ENCODE measurements at regions not wholly inside any gene's neighbourhood (a gene's known extent, or its start where the extent isn't known, plus 50 kb on each side); places are given as distances from the start of the nearest gene placed in this dataset.

DNA sequence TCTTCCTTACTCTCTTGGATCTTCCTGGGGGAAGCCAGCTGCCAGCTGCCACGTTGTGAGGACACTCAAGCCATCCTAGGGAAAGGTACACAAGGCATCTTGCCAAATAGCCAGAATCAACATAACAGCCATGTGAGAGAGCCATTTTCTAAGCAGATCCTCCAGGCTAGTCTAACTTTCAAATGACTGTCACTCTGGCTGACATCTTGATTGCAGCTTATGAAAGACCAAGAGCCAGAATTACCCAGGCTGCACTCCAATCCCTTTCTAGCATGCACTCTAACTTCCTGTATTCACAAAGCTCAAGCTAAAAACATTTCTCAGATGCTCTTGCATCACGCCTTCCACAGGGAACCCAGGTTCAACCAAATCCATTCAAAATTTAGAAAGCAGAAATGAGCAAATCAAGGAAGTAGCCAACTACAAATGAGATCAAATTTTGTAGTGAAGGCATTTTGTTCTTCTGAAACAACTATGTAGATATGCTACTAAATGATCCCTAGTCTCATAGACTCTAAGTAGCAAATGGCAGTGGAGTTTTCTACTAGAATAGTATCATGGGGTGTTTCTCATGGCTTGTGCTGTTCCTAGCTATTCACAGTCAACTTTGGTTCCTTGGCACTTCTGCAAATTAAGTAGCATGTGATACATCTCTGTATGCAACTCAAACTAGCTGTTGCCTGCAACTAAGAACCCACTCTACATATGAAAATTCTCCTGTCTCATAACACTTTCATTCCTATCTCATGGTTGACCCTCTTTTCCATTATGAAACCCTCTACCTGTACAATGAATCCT lies 281.9 kb downstream of the ZEB2 start:
- TF ChIP-seq, protein P1, sequence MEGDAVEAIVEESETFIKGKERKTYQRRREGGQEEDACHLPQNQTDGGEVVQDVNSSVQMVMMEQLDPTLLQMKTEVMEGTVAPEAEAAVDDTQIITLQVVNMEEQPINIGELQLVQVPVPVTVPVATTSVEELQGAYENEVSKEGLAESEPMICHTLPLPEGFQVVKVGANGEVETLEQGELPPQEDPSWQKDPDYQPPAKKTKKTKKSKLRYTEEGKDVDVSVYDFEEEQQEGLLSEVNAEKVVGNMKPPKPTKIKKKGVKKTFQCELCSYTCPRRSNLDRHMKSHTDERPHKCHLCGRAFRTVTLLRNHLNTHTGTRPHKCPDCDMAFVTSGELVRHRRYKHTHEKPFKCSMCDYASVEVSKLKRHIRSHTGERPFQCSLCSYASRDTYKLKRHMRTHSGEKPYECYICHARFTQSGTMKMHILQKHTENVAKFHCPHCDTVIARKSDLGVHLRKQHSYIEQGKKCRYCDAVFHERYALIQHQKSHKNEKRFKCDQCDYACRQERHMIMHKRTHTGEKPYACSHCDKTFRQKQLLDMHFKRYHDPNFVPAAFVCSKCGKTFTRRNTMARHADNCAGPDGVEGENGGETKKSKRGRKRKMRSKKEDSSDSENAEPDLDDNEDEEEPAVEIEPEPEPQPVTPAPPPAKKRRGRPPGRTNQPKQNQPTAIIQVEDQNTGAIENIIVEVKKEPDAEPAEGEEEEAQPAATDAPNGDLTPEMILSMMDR (IDR thresholded peaks at IDR 0.05): no peak
- TF ChIP-seq POLR2A (IDR thresholded peaks at IDR 0.05): no peak

All from uterus (tissue), 2 donors.